Activated T-helper 17 cell treated with anti-CD3 and anti-CD28 coated beads, Interleukin-2, amount 50 U/mL, for 72 hours (primary cell): ENCODE measurements at regions not wholly inside any gene's neighbourhood (a gene's known extent, or its start where the extent isn't known, plus 50 kb on each side); places are given as distances from the start of the nearest gene placed in this dataset.

Experiments used
- ATAC-seq: fragments of 150-1000 bp; cut with Tn5 transposase; replicated peaks from 2 replicates; pipeline ENCODE4 v1.10.0; 2021; ENCODE audit warnings: mild to moderate bottlenecking, moderate library complexity
- H3K27ac Mint-ChIP-seq: one replicate; pipeline ENCODE4 v1.8.0; 2022; ENCODE audit warnings: mixed read lengths
- H3K27me3 Mint-ChIP-seq: one replicate; pipeline ENCODE4 v1.8.0; 2022; ENCODE audit warnings: mixed read lengths
- H3K36me3 Mint-ChIP-seq: one replicate; pipeline ENCODE4 v1.8.0; 2022; ENCODE audit warnings: low read depth, mild to moderate bottlenecking, mixed read lengths
- H3K4me1 Mint-ChIP-seq: one replicate; pipeline ENCODE4 v1.8.0; 2022; ENCODE audit warnings: mixed read lengths
- H3K4me3 Mint-ChIP-seq: one replicate; pipeline ENCODE4 v1.8.0; 2022; ENCODE audit warnings: mild to moderate bottlenecking, mixed read lengths
- H3K9me3 Mint-ChIP-seq: one replicate; pipeline ENCODE4 v1.8.0; 2022; ENCODE audit warnings: mixed read lengths

- Mint-ChIP-seq H3K4me1 (no peaks in the 10 kb centered on the region), H3K36me3 (no peaks in the 10 kb centered on the region), H3K9me3 (peaks cover 3% of the 10 kb centered on the region), H3K4me3 (no peak overlapping the region), H3K27me3 (no peaks in the 10 kb centered on the region), H3K27ac (no peak overlapping the region)
- ATAC-seq = no peak
Measured at GRCh38 chr1:191888996-191889622, 269.2 kb upstream of the RGS18 start.

- no peak overlapping the region for H3K27ac Mint-ChIP-seq
- ATAC-seq = no peak
- no peaks in the 10 kb centered on the region for H3K36me3 Mint-ChIP-seq
- no peak overlapping the region for H3K4me3 Mint-ChIP-seq
- H3K9me3 Mint-ChIP-seq = peaks cover 3% of the 10 kb centered on the region
- H3K4me1 Mint-ChIP-seq = no peaks in the 10 kb centered on the region
- no peaks in the 10 kb centered on the region for H3K27me3 Mint-ChIP-seq
Measured at GRCh38 chr1:191889623-191890003, 268.6 kb upstream of the RGS18 start.

GRCh38 chr1:191890433-191891088 is 267.7 kb upstream of the RGS18 start:
- H3K27ac Mint-ChIP-seq = no peak overlapping the region
- H3K9me3 Mint-ChIP-seq = peaks cover 3% of the 10 kb centered on the region
- H3K4me3 Mint-ChIP-seq = no peak overlapping the region
- no peaks in the 10 kb centered on the region for H3K36me3 Mint-ChIP-seq
- no peaks in the 10 kb centered on the region for H3K27me3 Mint-ChIP-seq
- H3K4me1 Mint-ChIP-seq = no peaks in the 10 kb centered on the region
- ATAC-seq = no peak

DNA sequence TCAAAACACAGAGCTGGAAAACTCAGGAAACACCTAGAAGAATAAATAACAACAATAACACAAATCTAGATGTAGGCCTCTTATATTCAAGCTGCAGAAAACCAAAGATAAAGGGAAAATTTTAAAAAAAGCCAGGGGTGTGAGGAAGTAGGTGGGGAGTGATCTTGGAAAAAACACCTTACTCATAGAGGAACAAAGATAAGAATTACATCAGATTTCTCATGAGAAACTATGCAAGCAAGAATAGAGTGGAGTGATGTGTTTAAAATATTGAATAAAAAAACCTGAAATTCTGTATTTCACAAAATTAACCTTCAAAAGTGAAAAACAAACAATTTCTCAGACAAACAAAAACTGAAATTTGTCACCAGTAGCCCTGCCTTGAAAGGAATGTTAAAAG is 265.5 kb upstream of the RGS18 start:
- Mint-ChIP-seq H3K36me3 (no peaks in the 10 kb centered on the region), H3K9me3 (peaks cover 3% of the 10 kb centered on the region), H3K27me3 (no peaks in the 10 kb centered on the region), H3K27ac (no peak overlapping the region), H3K4me1 (no peaks in the 10 kb centered on the region), H3K4me3 (no peak overlapping the region)
- no peak for ATAC-seq

DNA sequence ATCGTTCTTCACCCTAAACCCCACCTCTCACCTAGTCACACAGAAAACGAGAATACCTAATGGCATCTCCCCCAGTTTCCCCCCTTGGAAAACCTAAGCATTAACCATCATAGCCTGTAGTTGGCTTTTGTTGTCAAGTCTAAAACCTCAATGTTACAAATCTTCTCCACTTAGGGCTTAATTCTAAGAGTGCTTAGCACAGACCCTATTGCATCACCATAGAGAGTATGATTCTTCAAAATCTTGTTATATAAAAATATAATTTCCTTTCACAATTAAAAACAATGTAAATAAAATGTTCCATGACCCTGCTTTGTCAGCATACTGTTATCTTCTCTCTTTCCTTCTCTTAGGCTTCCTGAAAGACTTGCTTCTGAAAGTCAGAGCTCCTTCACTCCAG is 263.2 kb upstream of the RGS18 start:
- ATAC-seq = no peak
- Mint-ChIP-seq H3K27ac (no peak overlapping the region), H3K4me1 (no peaks in the 10 kb centered on the region), H3K9me3 (no peaks in the 10 kb centered on the region), H3K27me3 (no peaks in the 10 kb centered on the region), H3K36me3 (no peaks in the 10 kb centered on the region), H3K4me3 (no peak overlapping the region)

DNA sequence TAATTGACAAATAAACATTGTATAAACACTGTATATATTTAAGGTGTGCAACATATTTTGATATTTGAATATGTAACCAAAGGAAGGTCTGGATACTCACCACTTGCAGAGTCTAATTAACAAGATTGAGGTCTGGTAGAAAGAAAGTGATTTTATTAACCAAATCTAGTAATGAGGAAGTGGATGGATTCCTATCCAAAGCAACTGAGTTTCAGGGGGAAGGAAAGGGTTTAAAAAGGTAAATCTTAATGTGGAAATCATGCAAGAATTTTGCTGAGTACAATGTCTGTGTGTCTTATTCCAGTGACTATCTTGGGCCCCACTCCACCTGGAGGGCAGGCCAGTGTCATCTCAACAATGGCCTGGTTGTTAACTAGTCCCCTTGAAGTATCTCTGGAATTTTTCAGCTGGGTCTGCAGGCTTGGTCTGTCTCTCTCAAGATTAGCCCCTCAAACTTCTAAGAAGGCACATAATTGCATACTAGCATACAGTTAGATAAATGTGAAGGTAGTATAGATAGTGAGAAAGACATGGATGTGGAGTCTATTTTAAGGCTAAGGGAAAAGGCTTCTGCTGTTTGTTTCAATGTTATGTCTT is 262.7 kb upstream of the RGS18 start:
- H3K9me3 Mint-ChIP-seq = no peaks in the 10 kb centered on the region
- H3K36me3 Mint-ChIP-seq = no peaks in the 10 kb centered on the region
- no peaks in the 10 kb centered on the region for H3K27me3 Mint-ChIP-seq
- H3K4me3 Mint-ChIP-seq = no peak overlapping the region
- no peak for ATAC-seq
- H3K4me1 Mint-ChIP-seq = no peaks in the 10 kb centered on the region
- H3K27ac Mint-ChIP-seq = no peak overlapping the region

DNA sequence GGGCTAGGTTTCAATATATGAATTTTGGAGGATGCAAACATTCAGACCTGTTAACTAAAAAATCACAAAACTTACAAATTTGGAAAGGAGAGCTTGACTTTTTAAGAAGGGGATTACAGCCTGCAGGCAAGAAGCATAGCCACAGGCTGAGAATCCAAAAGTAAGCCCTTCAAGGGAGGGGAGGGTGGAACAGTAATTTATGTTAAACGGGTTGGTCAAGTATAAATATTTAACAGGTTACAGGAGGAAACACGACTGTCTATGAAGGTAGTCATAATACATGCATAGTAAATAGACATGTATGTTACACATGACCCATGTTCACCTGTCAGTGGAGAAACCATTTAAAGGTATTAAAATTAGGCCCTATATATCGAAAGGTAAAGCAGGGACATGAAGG is 261.1 kb upstream of the RGS18 start:
- no peak overlapping the region for H3K4me3 Mint-ChIP-seq
- H3K9me3 Mint-ChIP-seq = no peaks in the 10 kb centered on the region
- no peaks in the 10 kb centered on the region for H3K4me1 Mint-ChIP-seq
- H3K36me3 Mint-ChIP-seq = no peaks in the 10 kb centered on the region
- H3K27me3 Mint-ChIP-seq = no peaks in the 10 kb centered on the region
- H3K27ac Mint-ChIP-seq = no peak overlapping the region
- no peak for ATAC-seq

DNA sequence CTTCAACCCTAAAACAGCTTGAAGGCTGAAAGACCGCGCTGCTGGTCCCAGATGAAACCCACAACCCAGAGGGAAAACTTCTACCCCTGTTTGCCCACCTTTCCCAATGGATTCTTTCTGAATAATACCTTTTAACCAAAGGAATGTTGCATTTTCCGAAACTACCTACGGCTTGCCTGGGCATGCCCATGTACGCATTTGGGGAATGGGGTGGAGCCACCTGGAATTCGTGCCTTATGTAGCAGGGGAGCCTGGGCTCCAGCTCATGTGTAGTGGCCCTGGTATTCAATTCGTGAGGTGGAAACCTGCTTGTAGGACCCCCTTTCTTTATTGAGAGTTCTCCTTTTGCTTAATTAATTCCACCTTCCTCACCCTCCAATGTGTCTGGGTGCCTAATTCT is 256.6 kb upstream of the RGS18 start:
- Mint-ChIP-seq H3K36me3 (no peaks in the 10 kb centered on the region), H3K4me1 (no peaks in the 10 kb centered on the region), H3K27ac (no peak overlapping the region), H3K27me3 (no peaks in the 10 kb centered on the region), H3K4me3 (no peak overlapping the region), H3K9me3 (no peaks in the 10 kb centered on the region)
- no peak for ATAC-seq

DNA sequence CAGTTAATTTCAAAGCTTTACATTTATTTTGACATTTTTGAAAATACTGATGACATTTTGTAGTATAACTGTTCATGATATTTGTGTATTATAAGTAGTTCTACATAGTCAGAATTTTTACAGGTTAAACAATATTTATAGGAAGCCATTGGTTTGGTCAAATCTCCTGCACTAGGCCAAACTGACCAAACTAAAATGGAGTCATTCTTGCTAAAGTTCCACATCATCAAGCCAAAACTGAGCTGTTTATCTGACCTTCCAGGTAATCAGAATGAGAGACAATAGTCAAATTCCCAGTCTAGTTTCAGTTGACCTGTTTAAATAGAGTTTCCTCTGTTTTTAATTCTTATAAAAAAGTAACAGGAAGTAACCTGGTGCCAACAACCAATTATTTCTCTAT is 253.3 kb upstream of the RGS18 start:
- peaks cover 3% of the 10 kb centered on the region for H3K9me3 Mint-ChIP-seq
- no peaks in the 10 kb centered on the region for H3K27me3 Mint-ChIP-seq
- no peak for ATAC-seq
- H3K4me3 Mint-ChIP-seq = no peak overlapping the region
- no peaks in the 10 kb centered on the region for H3K36me3 Mint-ChIP-seq
- no peak overlapping the region for H3K27ac Mint-ChIP-seq
- no peaks in the 10 kb centered on the region for H3K4me1 Mint-ChIP-seq

DNA sequence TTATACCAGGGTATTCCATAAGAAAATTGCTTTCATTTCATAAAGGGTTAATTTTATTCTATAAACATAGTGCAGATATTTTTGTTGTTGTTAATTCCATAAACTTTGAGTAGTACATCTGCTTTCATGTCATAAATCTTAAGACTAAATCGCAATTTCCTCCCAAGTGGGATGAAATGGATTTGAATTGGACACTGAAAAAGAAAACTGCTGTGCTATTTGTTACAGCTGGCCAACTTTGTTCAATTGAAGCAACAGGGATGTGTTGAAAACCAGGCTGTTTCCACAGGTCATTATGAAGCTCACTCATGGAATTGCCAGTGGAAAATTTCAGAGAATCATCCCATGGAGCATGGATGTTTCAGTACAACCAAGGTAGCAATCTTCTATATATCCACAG is 252.5 kb upstream of the RGS18 start:
- peaks cover 3% of the 10 kb centered on the region for H3K9me3 Mint-ChIP-seq
- H3K27me3 Mint-ChIP-seq = no peaks in the 10 kb centered on the region
- ATAC-seq = no peak
- no peaks in the 10 kb centered on the region for H3K4me1 Mint-ChIP-seq
- no peak overlapping the region for H3K27ac Mint-ChIP-seq
- H3K4me3 Mint-ChIP-seq = no peak overlapping the region
- H3K36me3 Mint-ChIP-seq = no peaks in the 10 kb centered on the region

- H3K27ac Mint-ChIP-seq = no peak overlapping the region
- H3K4me3 Mint-ChIP-seq = no peak overlapping the region
- peaks cover 10% of the 10 kb centered on the region for H3K9me3 Mint-ChIP-seq
- H3K4me1 Mint-ChIP-seq = no peaks in the 10 kb centered on the region
- ATAC-seq = no peak
- no peaks in the 10 kb centered on the region for H3K36me3 Mint-ChIP-seq
- H3K27me3 Mint-ChIP-seq = no peaks in the 10 kb centered on the region
Measured at GRCh38 chr1:191907121-191907520, 251.1 kb upstream of the RGS18 start.

- Mint-ChIP-seq H3K36me3 (no peaks in the 10 kb centered on the region), H3K27me3 (no peaks in the 10 kb centered on the region), H3K9me3 (peaks cover 10% of the 10 kb centered on the region), H3K4me3 (no peak overlapping the region), H3K27ac (no peak overlapping the region), H3K4me1 (no peaks in the 10 kb centered on the region)
- ATAC-seq = no peak
Measured at GRCh38 chr1:191910245-191910644, 248.0 kb upstream of the RGS18 start.

GRCh38 chr1:191912517-191912916 is 245.7 kb upstream of the RGS18 start:
- H3K4me3 Mint-ChIP-seq = no peak overlapping the region
- no peak for ATAC-seq
- H3K27me3 Mint-ChIP-seq = no peaks in the 10 kb centered on the region
- peaks cover 10% of the 10 kb centered on the region for H3K9me3 Mint-ChIP-seq
- H3K36me3 Mint-ChIP-seq = no peaks in the 10 kb centered on the region
- no peak overlapping the region for H3K27ac Mint-ChIP-seq
- no peaks in the 10 kb centered on the region for H3K4me1 Mint-ChIP-seq

- no peaks in the 10 kb centered on the region for H3K27me3 Mint-ChIP-seq
- peaks cover 7% of the 10 kb centered on the region for H3K9me3 Mint-ChIP-seq
- no peak for ATAC-seq
- H3K4me1 Mint-ChIP-seq = no peaks in the 10 kb centered on the region
- no peak overlapping the region for H3K27ac Mint-ChIP-seq
- no peaks in the 10 kb centered on the region for H3K36me3 Mint-ChIP-seq
- no peak overlapping the region for H3K4me3 Mint-ChIP-seq
Measured at GRCh38 chr1:191913260-191913977, 244.8 kb upstream of the RGS18 start.

DNA sequence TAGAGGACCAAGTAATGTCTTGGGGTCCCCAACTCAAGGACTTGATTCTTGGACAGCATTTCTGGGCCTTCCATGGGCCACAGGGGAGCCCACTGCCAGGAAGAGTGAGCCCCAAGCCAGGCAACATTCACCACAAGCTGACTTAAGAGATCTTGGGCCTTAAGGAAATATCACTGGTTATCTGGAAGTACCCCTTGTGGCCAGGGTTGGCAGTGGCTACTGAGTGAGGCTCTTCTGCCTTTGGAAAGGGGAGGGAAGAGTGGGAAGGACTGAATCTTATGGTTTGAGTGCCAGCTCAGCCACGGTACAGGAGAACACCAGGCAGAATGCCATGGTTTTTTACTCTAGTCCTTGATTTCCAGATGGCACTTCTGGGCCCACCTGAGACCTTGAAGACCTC is 228.9 kb upstream of the RGS18 start:
- no peaks in the 10 kb centered on the region for H3K27me3 Mint-ChIP-seq
- H3K9me3 Mint-ChIP-seq = peaks cover 13% of the 10 kb centered on the region
- H3K36me3 Mint-ChIP-seq = no peaks in the 10 kb centered on the region
- no peak overlapping the region for H3K4me3 Mint-ChIP-seq
- no peak overlapping the region for H3K27ac Mint-ChIP-seq
- no peak for ATAC-seq
- no peaks in the 10 kb centered on the region for H3K4me1 Mint-ChIP-seq
